IMR-90 (cell line): ENCODE measurements at regions not wholly inside any gene's neighbourhood (a gene's known extent, or its start where the extent isn't known, plus 50 kb on each side); places are given as distances from the start of the nearest gene placed in this dataset.

Experiments used
- ATAC-seq: fragments of 200-7000 bp; cut with Tn5 transposase; 2 replicates; pipeline ENCODE4 v1.9.1; 2020; ENCODE audit warnings: low read depth, mild to moderate bottlenecking, moderate library complexity
- BruUV-seq: library from RNA; stranded (reverse); fragments of 400-500 nt; replicated peaks from 2 replicates; lab custom pipeline; 2021; lab: Mats Ljungman, UMichigan
- CTCF ChIA-PET: fragments of 300-600 bp; formaldehyde crosslinking; extraction: SDS; loops from one replicate; lab custom pipeline; 2021; ENCODE audit warnings: antibody characterized with exemption; lab: Yijun Ruan, JAX
- POLR2A ChIA-PET: fragments of 300-600 bp; sonication (Branson Sonifier 250); formaldehyde crosslinking; loops from one replicate; lab custom pipeline; 2022; ENCODE audit warnings: antibody characterized with exemption; ENCODE audit not compliant: unreplicated experiment; lab: Charles Lee
- DNase-seq: peaks from one replicate; pipeline ENCODE4 v3.0.0; 2013
- H2AFZ ChIP-seq: replicated peaks from 2 replicates; pipeline ENCODE3; 2013; ENCODE audit warnings: low read length, mild to moderate bottlenecking; ENCODE audit not compliant: poor library complexity
- H2AK5ac ChIP-seq: 2 replicates; pipeline ENCODE4 v1.6.1; 2013; ENCODE audit warnings: low read depth, low read length, inconsistent platforms
- H2AK9ac ChIP-seq: replicated peaks from 2 replicates; pipeline ENCODE3; 2013; ENCODE audit warnings: mild to moderate bottlenecking, low read depth, low read length, moderate library complexity; ENCODE audit not compliant: poor library complexity
- H2BK120ac ChIP-seq: 2 replicates; pipeline ENCODE4 v1.6.1; 2013; ENCODE audit warnings: low read depth, low read length, inconsistent platforms
- H2BK15ac ChIP-seq: 3 replicates; pipeline ENCODE4 v1.6.1; 2013; ENCODE audit warnings: low read depth, low read length, inconsistent platforms
- H2BK20ac ChIP-seq: 2 replicates; pipeline ENCODE4 v1.6.1; 2013; ENCODE audit warnings: low read depth, mild to moderate bottlenecking, inconsistent platforms, low read length, moderate library complexity
- H2BK5ac ChIP-seq: 2 replicates; pipeline ENCODE4 v1.6.1; 2013; ENCODE audit warnings: mild to moderate bottlenecking, low read depth, low read length, inconsistent platforms; ENCODE audit not compliant: poor library complexity, severe bottlenecking
- H3K14ac ChIP-seq: replicated peaks from 2 replicates; pipeline ENCODE4 v1.6.1; 2013; ENCODE audit warnings: low read depth, low read length, inconsistent platforms
- H3K18ac ChIP-seq: 2 replicates; pipeline ENCODE4 v1.6.1; 2013; ENCODE audit warnings: low read depth, low read length, control low read depth
- H3K23ac ChIP-seq: 2 replicates; pipeline ENCODE4 v1.6.1; 2013; ENCODE audit warnings: low read depth, low read length, inconsistent platforms
- H3K27ac ChIP-seq: 2 replicates; pipeline ENCODE4 v1.5.1; 2013; ENCODE audit warnings: mild to moderate bottlenecking, control low read depth, low read length; ENCODE audit not compliant: insufficient read depth
- H3K27me3 ChIP-seq: 2 replicates; pipeline ENCODE4 v1.6.1; 2013; ENCODE audit warnings: low read length; ENCODE audit not compliant: control insufficient read depth, insufficient read depth
- H3K36me3 ChIP-seq: 2 replicates; pipeline ENCODE4 v1.6.1; 2013; ENCODE audit warnings: low read length, mixed read lengths; ENCODE audit not compliant: control insufficient read depth, insufficient read depth
- H3K4ac ChIP-seq: 2 replicates; pipeline ENCODE4 v1.6.1; 2013; ENCODE audit warnings: low read depth, low read length, inconsistent platforms
- H3K4me1 ChIP-seq: 2 replicates; pipeline ENCODE4 v1.6.1; 2013; ENCODE audit warnings: low read length, mixed read lengths; ENCODE audit not compliant: control insufficient read depth, insufficient read depth
- H3K4me2 ChIP-seq: 2 replicates; pipeline ENCODE4 v1.6.1; 2013; ENCODE audit warnings: low read depth, mild to moderate bottlenecking, control low read depth, low read length, moderate library complexity
- H3K4me3 ChIP-seq: 2 replicates; pipeline ENCODE4 v1.5.1; 2013; ENCODE audit warnings: low read depth, mild to moderate bottlenecking, control low read depth, low read length, moderate library complexity; ENCODE audit not compliant: insufficient read depth
- H3K56ac ChIP-seq: 2 replicates; pipeline ENCODE4 v1.6.1; 2013; ENCODE audit warnings: low read length, inconsistent platforms; ENCODE audit not compliant: insufficient read depth; ENCODE audit errors: extremely low read depth
- H3K79me1 ChIP-seq, 2 experiments: 2 replicates each; pipeline ENCODE4 v1.6.1; 2013; ENCODE audit warnings: low read length in 2 of 2, inconsistent platforms in 1 of 2, low read depth in 1 of 2
- H3K9ac ChIP-seq: 2 replicates; pipeline ENCODE4 v1.6.1; 2013; ENCODE audit warnings: low read depth, low read length, control low read depth
- H3K9me1 ChIP-seq: 2 replicates; pipeline ENCODE4 v1.6.1; 2013; ENCODE audit warnings: low read length, inconsistent platforms; ENCODE audit not compliant: insufficient read depth
- H3K9me3 ChIP-seq: 2 replicates; pipeline ENCODE4 v1.6.1; 2013; ENCODE audit warnings: low read length; ENCODE audit not compliant: control insufficient read depth, insufficient read depth
- H4K20me1 ChIP-seq: 2 replicates; pipeline ENCODE4 v1.6.1; 2013; ENCODE audit warnings: low read length, inconsistent platforms; ENCODE audit not compliant: insufficient read depth
- H4K5ac ChIP-seq: 2 replicates; pipeline ENCODE4 v1.6.1; 2013; ENCODE audit warnings: mild to moderate bottlenecking, low read depth, low read length, control low read depth
- H4K8ac ChIP-seq, 2 experiments: 2 replicates each; pipeline ENCODE4 v1.6.1; 2013; ENCODE audit warnings: low read depth in 2 of 2, low read length in 2 of 2, control low read depth in 1 of 2, inconsistent platforms in 1 of 2
- H4K91ac ChIP-seq: 2 replicates; pipeline ENCODE4 v1.6.1; 2013; ENCODE audit warnings: low read depth, low read length, inconsistent platforms; ENCODE audit not compliant: insufficient read depth
- BHLHE40 ChIP-seq: fragments of 150-350 bp; IDR thresholded peaks from 2 replicates; pipeline ENCODE4 v1.6.1; 2016; ENCODE audit warnings: mild to moderate bottlenecking, low read depth, low read length
- CEBPB ChIP-seq: IDR thresholded peaks from 2 replicates; pipeline ENCODE4 v1.6.1; 2012; ENCODE audit warnings: low read depth, low read length, improper control_type of control experiment
- MXI1 ChIP-seq: IDR thresholded peaks from 2 replicates; pipeline ENCODE4 v1.6.1; 2012; ENCODE audit warnings: low read depth, mild to moderate bottlenecking, low read length, moderate library complexity, borderline replicate concordance
- NFE2L2 ChIP-seq: fragments of 150-350 bp; IDR thresholded peaks from 2 replicates; pipeline ENCODE4 v1.6.1; 2016; ENCODE audit warnings: low read depth, mild to moderate bottlenecking, low read length
- POLR2A ChIP-seq: IDR thresholded peaks from 2 replicates; pipeline ENCODE4 v1.6.1; 2012; ENCODE audit warnings: mild to moderate bottlenecking, low read depth, low read length
- RAD21 ChIP-seq: IDR thresholded peaks from 2 replicates; pipeline ENCODE4 v1.6.1; 2012; ENCODE audit warnings: low read length, improper control_type of control experiment
- RCOR1 ChIP-seq: IDR thresholded peaks from 2 replicates; pipeline ENCODE4 v1.6.1; 2012; ENCODE audit warnings: mild to moderate bottlenecking, low read length, improper control_type of control experiment; ENCODE audit not compliant: insufficient replicate concordance
- RFX5 ChIP-seq: IDR thresholded peaks from 2 replicates; pipeline ENCODE4 v1.8.0; 2012; ENCODE audit warnings: low read depth, mild to moderate bottlenecking, low read length, moderate library complexity
- SMC3 ChIP-seq: fragments of 150-350 bp; IDR thresholded peaks from 2 replicates; pipeline ENCODE4 v1.6.1; 2016; ENCODE audit warnings: low read depth, mild to moderate bottlenecking, antibody characterized with exemption, low read length, moderate library complexity
- WGBS, 2 experiments: methylation state at CpG; one replicate each; pipeline versions ENCODE4 v1.1.5 to v1.1.7; 2013; ENCODE audit warnings: missing lambda C conversion rate in 2 of 2; ENCODE audit not compliant: insufficient read length in 1 of 2; ENCODE audit errors: extremely low coverage in 2 of 2; 5-methylcytosine and 5-hydroxymethylcytosine counted together
- dilution Hi-C: fragments of 300-500 bp; cut with HindIII; formaldehyde crosslinking; loops from one replicate; pipeline ENCODE4 v1.14.3; 2018; ENCODE audit warnings: low sequenced_read_pairs; ENCODE audit not compliant: unreplicated experiment
- in situ Hi-C: fragments of 300-500 bp; cut with MboI; formaldehyde crosslinking; loops from 3 replicates; pipeline ENCODE4 v1.14.3; 2019; ENCODE audit warnings: low sequenced_read_pairs, inconsistent platforms, mixed read lengths
- intact Hi-C: fragments of 100-400 bp; cut with micrococcal nuclease; formaldehyde crosslinking; loops from 2 replicates; pipeline ENCODE4 v1.10.0; 2022
- TF ChIP-seq, protein P1 (sequence below): fragments of 150-350 bp; IDR thresholded peaks from 2 replicates; pipeline ENCODE4 v1.6.1; 2017; ENCODE audit warnings: mild to moderate bottlenecking, antibody characterized with exemption, low read length, low read depth
- TF ChIP-seq, protein P2 (sequence below): fragments of 150-350 bp; IDR thresholded peaks from 2 replicates; pipeline ENCODE4 v1.6.1; 2016; ENCODE audit warnings: low read depth, mild to moderate bottlenecking, low read length, moderate library complexity, borderline replicate concordance
- TF ChIP-seq, protein P3 (sequence below): conservative IDR thresholded peaks from 2 replicates; pipeline ENCODE4 v1.5.1; 2012; ENCODE audit warnings: mild to moderate bottlenecking, low read depth, low read length, improper control_type of control experiment

DNA sequence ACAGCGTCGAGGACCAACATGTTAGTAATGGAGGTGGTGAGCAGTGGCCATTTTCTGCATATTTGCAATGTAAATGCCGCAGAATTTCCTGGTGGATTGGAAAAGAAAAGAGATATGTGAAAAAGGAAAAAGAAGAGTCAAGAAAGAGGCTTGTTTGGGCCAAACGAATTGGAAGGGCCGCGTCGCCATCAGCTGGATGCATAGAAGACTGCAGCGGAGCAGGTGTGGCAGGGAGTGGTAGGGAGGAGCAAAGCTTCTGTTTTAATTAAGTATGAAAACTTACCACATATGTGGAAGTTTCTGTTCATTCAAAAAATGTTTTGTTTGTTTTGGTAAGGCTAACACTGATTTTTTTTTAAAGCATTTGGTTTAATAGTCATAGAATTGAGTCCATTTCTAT, 690.7 kb downstream of the NCAM2 start:
- Histone ChIP-seq H3K4me3 (no peak overlapping the region), H2AFZ (no peak overlapping the region), H3K4me2 (no peak overlapping the region), H2BK20ac (no peak overlapping the region), H4K8ac (no peak overlapping the region), H3K56ac (no peak overlapping the region), H3K79me1 (no peaks in the 10 kb centered on the region), H4K20me1 (no peaks in the 10 kb centered on the region), H3K9ac (no peak overlapping the region), H2AK5ac (no peak overlapping the region), H3K14ac (no peak overlapping the region), H3K23ac (no peak overlapping the region), H3K9me1 (no peaks in the 10 kb centered on the region), H2AK9ac (no peak overlapping the region), H2BK120ac (no peak overlapping the region), H3K36me3 (no peaks in the 10 kb centered on the region), H3K27ac (no peak overlapping the region), H3K9me3 (no peaks in the 10 kb centered on the region), H2BK15ac (no peak overlapping the region), H4K5ac (no peak overlapping the region), H3K18ac (no peak overlapping the region), H3K4ac (no peak overlapping the region), H2BK5ac (no peak overlapping the region), H3K4me1 (no peaks in the 10 kb centered on the region), H4K91ac (no peak overlapping the region), H3K27me3 (no peaks in the 10 kb centered on the region)
- CTCF ChIA-PET: interaction anchor here (1.0 kb wide), 1 partner anchor 457 kb away, joined by 4 read pairs; no protein-coding TSS in a partner anchor
- in situ Hi-C loops (loop anchor here (25.0 kb wide), 1 partner anchor 452 kb away; no protein-coding TSS in a partner anchor), intact Hi-C loops (loop anchor here (1.0 to 5.0 kb wide), 4 partner anchors 317 to 690 kb away; no protein-coding TSS in a partner anchor), dilution Hi-C loops (no loop called here)
- TF ChIP-seq NFE2L2: no peak
- no peak for TF ChIP-seq POLR2A
- TF ChIP-seq CEBPB: no peak
- TF ChIP-seq RAD21: peak; percentile 77
- peak; percentile 66 for TF ChIP-seq SMC3
- no peak for TF ChIP-seq RFX5
- TF ChIP-seq, protein P1, sequence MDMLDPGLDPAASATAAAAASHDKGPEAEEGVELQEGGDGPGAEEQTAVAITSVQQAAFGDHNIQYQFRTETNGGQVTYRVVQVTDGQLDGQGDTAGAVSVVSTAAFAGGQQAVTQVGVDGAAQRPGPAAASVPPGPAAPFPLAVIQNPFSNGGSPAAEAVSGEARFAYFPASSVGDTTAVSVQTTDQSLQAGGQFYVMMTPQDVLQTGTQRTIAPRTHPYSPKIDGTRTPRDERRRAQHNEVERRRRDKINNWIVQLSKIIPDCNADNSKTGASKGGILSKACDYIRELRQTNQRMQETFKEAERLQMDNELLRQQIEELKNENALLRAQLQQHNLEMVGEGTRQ: no peak
- no peak for TF ChIP-seq BHLHE40
- TF ChIP-seq MXI1: no peak
- TF ChIP-seq, protein P2, sequence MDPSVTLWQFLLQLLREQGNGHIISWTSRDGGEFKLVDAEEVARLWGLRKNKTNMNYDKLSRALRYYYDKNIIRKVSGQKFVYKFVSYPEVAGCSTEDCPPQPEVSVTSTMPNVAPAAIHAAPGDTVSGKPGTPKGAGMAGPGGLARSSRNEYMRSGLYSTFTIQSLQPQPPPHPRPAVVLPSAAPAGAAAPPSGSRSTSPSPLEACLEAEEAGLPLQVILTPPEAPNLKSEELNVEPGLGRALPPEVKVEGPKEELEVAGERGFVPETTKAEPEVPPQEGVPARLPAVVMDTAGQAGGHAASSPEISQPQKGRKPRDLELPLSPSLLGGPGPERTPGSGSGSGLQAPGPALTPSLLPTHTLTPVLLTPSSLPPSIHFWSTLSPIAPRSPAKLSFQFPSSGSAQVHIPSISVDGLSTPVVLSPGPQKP: no peak
- TF ChIP-seq, protein P3, sequence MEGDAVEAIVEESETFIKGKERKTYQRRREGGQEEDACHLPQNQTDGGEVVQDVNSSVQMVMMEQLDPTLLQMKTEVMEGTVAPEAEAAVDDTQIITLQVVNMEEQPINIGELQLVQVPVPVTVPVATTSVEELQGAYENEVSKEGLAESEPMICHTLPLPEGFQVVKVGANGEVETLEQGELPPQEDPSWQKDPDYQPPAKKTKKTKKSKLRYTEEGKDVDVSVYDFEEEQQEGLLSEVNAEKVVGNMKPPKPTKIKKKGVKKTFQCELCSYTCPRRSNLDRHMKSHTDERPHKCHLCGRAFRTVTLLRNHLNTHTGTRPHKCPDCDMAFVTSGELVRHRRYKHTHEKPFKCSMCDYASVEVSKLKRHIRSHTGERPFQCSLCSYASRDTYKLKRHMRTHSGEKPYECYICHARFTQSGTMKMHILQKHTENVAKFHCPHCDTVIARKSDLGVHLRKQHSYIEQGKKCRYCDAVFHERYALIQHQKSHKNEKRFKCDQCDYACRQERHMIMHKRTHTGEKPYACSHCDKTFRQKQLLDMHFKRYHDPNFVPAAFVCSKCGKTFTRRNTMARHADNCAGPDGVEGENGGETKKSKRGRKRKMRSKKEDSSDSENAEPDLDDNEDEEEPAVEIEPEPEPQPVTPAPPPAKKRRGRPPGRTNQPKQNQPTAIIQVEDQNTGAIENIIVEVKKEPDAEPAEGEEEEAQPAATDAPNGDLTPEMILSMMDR: peak; percentile 61
- no peak for TF ChIP-seq RCOR1
- peak; percentile 77 for ATAC-seq
- DNase-seq: peak; percentile 37
- POLR2A ChIA-PET: no interaction called here
- no TSS peak for BruUV-seq
- 51% methylated on average over 3 of the region's 8 CpGs; no CpG with 5 or more reads in 1 of the 2 experiments for WGBS, 2 experiments
